ENCODE measurements at regions not wholly inside any gene's neighbourhood (a gene's known extent, or its start where the extent isn't known, plus 50 kb on each side); places are given as distances from the start of the nearest gene placed in this dataset.
"Not testable (repeated sequence)": the region's sequence is repeated elsewhere in the genome, so short reads cannot be mapped to it uniquely, and the experiment has no call there.

- no peak for DNase-seq (ENCODE audit: low read depth)
These were observed 161.3 kb downstream of the KLF13 start for GRCh38 chr15:31487811-31488436.

- no peak for DNase-seq (ENCODE audit: low read depth)
These were observed 162.0 kb downstream of the KLF13 start for GRCh38 chr15:31488437-31489204.

- DNase-seq (ENCODE audit: low read depth): no peak
These were observed 162.6 kb downstream of the KLF13 start for GRCh38 chr15:31489281-31489680.

- no peak for DNase-seq (ENCODE audit: low read depth)
These were observed 163.4 kb downstream of the KLF13 start for GRCh38 chr15:31489801-31490646.

GRCh38 chr15:31494786-31495185 lies 168.2 kb downstream of the KLF13 start:
- DNase-seq (ENCODE audit: low read depth): no peak

GRCh38 chr15:31495281-31495680 lies 168.6 kb downstream of the KLF13 start:
- no peak for DNase-seq (ENCODE audit: low read depth)

GRCh38 chr15:31497838-31498237 lies 171.2 kb downstream of the KLF13 start:
- no peak for DNase-seq (ENCODE audit: low read depth)

GRCh38 chr15:31498329-31498728 lies 171.7 kb downstream of the KLF13 start:
- DNase-seq (ENCODE audit: low read depth): no peak

GRCh38 chr15:31498756-31499155 lies 172.1 kb downstream of the KLF13 start:
- no peak for DNase-seq (ENCODE audit: low read depth)

- no peak for DNase-seq (ENCODE audit: low read depth)
These were observed 172.8 kb downstream of the KLF13 start for GRCh38 chr15:31499236-31499952.

GRCh38 chr15:31499953-31500765 lies 173.5 kb downstream of the KLF13 start:
- no peak for DNase-seq (ENCODE audit: low read depth)

- DNase-seq (ENCODE audit: low read depth): no peak
These were observed 174.3 kb downstream of the KLF13 start for GRCh38 chr15:31500766-31501449.

- DNase-seq (ENCODE audit: low read depth): no peak
These were observed 175.0 kb downstream of the KLF13 start for GRCh38 chr15:31501536-31502157.

- no peak for DNase-seq (ENCODE audit: low read depth)
These were observed 176.1 kb downstream of the KLF13 start for GRCh38 chr15:31502541-31503229.

GRCh38 chr15:31503256-31503655 lies 176.6 kb downstream of the KLF13 start:
- no peak for DNase-seq (ENCODE audit: low read depth)

- DNase-seq (ENCODE audit: low read depth): no peak
These were observed 177.3 kb downstream of the KLF13 start for GRCh38 chr15:31503758-31504461.

- no peak for DNase-seq (ENCODE audit: low read depth)
These were observed 177.8 kb downstream of the KLF13 start for GRCh38 chr15:31504462-31504839.

GRCh38 chr15:31507573-31507972 lies 180.9 kb downstream of the KLF13 start:
- DNase-seq (ENCODE audit: low read depth): not testable (repeated sequence)

- no peak for DNase-seq (ENCODE audit: low read depth)
These were observed 182.0 kb downstream of the KLF13 start for GRCh38 chr15:31508656-31509055.

Measured in stimulated activated CD8-positive, alpha-beta memory T cell treated with anti-CD3 and anti-CD28 coated beads, Interleukin-12 subunit alpha, Interleukin-12 subunit beta, amount 100 ng/mL, for 4 hours (primary cell).